GM06990 (cell line): ENCODE measurements at regions not wholly inside any gene's neighbourhood (a gene's known extent, or its start where the extent isn't known, plus 50 kb on each side); places are given as distances from the start of the nearest gene placed in this dataset.
"Not testable (repeated sequence)": the region's sequence is repeated elsewhere in the genome, so short reads cannot be mapped to it uniquely, and the experiment has no call there.

Experiments used
- DNase-seq: peaks from one replicate; pipeline ENCODE4 v3.0.0-alpha.2; 2011; ENCODE audit not compliant: insufficient read length; ENCODE audit errors: extremely low read depth
- H3K27me3 ChIP-seq: replicated peaks from 2 replicates; pipeline ENCODE4 v1.6.0; 2011; ENCODE audit warnings: low read length; ENCODE audit not compliant: control insufficient read depth, insufficient read depth
- H3K36me3 ChIP-seq: 2 replicates; pipeline ENCODE4 v1.5.1; 2011; ENCODE audit warnings: low read length; ENCODE audit not compliant: control insufficient read depth, insufficient read depth
- H3K4me3 ChIP-seq: replicated peaks from 2 replicates; pipeline ENCODE4 v1.5.1; 2011; ENCODE audit warnings: low read depth, mild to moderate bottlenecking, control low read depth, low read length

DNA sequence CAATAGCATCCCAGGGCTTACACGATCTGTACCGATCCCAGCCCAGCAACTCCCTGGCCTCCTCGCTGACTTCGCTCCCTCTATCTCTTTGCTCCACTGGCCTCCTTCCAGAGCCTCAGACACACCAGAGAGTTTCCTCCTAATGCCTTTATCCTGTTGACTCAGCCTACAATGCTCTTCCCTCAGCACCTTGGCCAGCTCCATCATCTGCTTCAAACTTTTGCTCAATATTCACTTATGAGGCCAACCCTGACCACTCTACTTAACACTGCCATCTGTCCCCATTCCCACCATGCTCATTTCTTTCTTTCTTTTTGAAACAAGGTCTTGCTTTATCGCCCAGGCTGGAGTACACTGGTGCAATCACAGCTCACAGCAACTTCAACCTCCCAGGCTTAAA, 180.9 kb downstream of the CEP170 start:
- H3K36me3 ChIP-seq, H3K27me3 ChIP-seq, H3K4me3 ChIP-seq, DNase-seq: not testable (repeated sequence)

DNA sequence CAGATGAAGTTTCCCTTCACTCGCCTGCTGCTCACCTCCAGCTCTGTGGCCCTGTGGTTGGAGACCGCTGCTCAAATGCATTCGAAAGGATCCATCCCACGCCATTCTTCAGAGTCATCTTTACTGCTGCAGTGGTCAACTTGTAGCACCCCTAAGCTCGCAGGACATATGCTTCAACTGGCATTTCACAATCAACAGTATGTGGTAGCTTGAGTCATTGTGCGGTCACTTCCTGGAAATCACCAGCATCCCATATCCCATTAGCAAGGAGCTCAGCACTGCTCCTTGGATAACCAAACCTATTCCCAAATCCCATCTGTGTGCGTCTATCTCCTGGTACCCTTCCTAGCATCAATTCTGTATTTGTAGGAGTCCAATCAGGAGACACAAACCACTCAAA, 188.0 kb downstream of the CEP170 start:
- H3K36me3 ChIP-seq, H3K27me3 ChIP-seq, DNase-seq, H3K4me3 ChIP-seq: not testable (repeated sequence)

- not testable (repeated sequence) for H3K36me3 ChIP-seq, H3K4me3 ChIP-seq, DNase-seq, H3K27me3 ChIP-seq
Measured at GRCh38 chr1:243061965-243062364, 193.1 kb downstream of the CEP170 start.

- not testable (repeated sequence) for H3K4me3 ChIP-seq, DNase-seq, H3K27me3 ChIP-seq, H3K36me3 ChIP-seq
Measured at GRCh38 chr1:243055510-243055909, 199.6 kb downstream of the CEP170 start.

GRCh38 chr1:243055091-243055490, 200.0 kb downstream of the CEP170 start:
- H3K4me3 ChIP-seq, H3K36me3 ChIP-seq, H3K27me3 ChIP-seq, DNase-seq: not testable (repeated sequence)

DNA sequence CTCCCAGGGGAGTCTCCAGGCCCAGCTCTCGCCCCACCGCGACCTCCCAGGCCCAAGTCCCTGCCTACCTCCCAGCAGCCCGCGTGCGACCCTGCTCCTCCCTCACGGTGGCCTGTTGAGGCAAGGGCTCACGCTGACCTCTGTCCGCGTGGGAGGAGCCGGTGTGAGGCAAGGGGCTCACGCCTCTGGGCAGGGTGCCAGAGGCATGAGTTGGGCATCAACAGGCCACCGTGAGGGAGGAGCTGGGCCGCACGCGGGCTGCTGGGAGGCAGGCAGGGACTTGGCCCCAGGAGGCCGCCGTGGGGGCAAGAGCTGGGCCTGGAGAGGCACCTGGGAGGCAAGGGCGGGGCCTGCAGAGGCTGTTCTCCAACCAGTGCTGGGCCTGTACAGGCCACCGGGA, 200.4 kb downstream of the CEP170 start:
- not testable (repeated sequence) for H3K4me3 ChIP-seq, DNase-seq, H3K36me3 ChIP-seq, H3K27me3 ChIP-seq

GRCh38 chr1:243053048-243053447, 202.0 kb downstream of the CEP170 start:
- H3K27me3 ChIP-seq, DNase-seq: not testable (repeated sequence)

DNA sequence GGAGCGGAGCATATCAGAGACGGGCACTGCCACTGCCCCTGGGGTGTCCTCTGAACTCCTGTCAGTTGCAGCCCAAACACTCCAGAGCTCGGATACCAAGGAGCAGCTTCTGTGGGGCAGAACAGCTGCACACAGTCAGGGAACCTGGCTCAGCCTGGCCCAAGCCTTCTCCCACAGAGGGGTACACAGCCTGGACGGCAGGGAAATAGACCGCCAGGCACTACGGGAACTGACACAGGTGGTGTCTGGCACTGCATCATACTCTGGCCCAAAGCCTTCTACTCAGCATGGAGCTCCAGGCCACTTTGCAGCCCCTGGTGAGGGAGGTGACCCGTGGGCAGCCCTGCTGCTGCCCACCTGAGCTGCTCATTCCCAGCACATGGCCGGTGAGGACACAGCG, 204.5 kb downstream of the CEP170 start:
- H3K27me3 ChIP-seq, H3K4me3 ChIP-seq, H3K36me3 ChIP-seq, DNase-seq: not testable (repeated sequence)

More at GRCh38 chr1:243053048-243053447, 202.0 kb downstream of the CEP170 start:
- not testable (repeated sequence) for H3K4me3 ChIP-seq, H3K36me3 ChIP-seq

DNA sequence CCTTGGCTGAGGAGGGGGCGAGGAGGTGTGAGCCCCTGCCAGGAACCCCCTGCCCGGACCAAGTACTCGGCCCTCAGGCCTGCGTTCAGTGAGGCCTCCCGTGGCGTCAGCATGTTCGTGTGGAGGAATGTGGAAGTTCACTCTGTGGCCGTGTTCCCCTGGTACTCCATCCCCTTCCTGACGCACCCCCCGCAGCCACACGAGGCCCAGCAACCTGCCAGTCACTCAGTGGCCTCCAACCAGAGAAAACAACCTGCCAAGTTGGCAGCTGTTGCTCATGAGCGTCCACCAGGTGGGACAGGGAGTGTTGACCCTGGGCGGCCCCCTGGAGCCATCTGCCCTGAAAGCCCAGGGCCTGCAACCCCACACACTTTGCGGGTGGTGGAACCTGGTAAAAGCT, 205.4 kb downstream of the CEP170 start:
- not testable (repeated sequence) for H3K27me3 ChIP-seq, H3K4me3 ChIP-seq, H3K36me3 ChIP-seq, DNase-seq

GRCh38 chr1:243021365-243021764, 233.7 kb downstream of the CEP170 start:
- not testable (repeated sequence) for H3K4me3 ChIP-seq, DNase-seq, H3K36me3 ChIP-seq, H3K27me3 ChIP-seq

GRCh38 chr1:243019030-243019635, 235.9 kb downstream of the CEP170 start:
- not testable (repeated sequence) for H3K27me3 ChIP-seq, DNase-seq, H3K36me3 ChIP-seq, H3K4me3 ChIP-seq

DNA sequence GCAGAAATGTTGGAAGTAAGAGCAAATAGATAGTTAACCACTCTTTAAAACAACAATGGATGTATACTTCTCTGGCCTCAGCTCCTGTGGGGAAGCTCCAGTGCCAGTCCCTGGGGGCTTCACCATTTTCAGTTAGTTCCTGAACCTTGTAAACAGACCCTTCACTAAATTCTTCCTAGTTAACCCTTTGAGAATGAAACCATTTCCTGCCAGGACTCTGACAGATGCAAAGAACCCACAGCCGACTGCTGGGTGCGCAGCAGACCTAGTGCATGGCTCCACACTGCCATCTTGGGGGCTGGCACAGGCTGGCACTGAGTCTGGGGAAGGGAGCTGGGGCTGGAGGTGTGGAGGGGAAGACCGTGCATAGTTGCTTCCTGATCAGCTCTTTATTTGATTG, 244.4 kb downstream of the CEP170 start:
- H3K27me3 ChIP-seq, H3K36me3 ChIP-seq, DNase-seq, H3K4me3 ChIP-seq: not testable (repeated sequence)

GRCh38 chr1:243001003-243001402, 254.1 kb downstream of the CEP170 start:
- not testable (repeated sequence) for H3K4me3 ChIP-seq, H3K27me3 ChIP-seq, H3K36me3 ChIP-seq, DNase-seq

DNA sequence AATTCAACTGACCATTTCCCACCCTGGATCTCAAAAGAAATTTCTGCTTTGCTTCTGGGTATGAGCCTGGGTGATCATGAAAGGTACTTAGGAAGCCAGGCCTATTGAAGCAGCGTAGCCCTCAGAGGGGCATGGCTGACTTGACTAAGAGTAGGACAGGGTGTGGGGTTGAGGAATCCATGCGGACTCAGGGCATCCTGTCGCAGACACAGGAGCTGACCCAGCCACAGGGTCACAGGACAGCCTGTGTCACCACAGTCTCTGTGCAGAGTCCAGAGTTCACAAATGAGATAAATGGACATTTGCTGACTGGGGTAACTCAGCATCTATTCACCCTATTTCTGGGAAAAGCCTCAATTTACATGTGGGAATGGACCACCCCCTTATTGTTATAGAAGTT, 262.3 kb downstream of the CEP170 start:
- not testable (repeated sequence) for H3K4me3 ChIP-seq, H3K36me3 ChIP-seq, DNase-seq, H3K27me3 ChIP-seq

GRCh38 chr1:242985096-242985495, 270.0 kb downstream of the CEP170 start:
- H3K36me3 ChIP-seq, H3K4me3 ChIP-seq, H3K27me3 ChIP-seq, DNase-seq: not testable (repeated sequence)
